Fibroblast of villous mesenchyme (primary cell): ENCODE measurements at regions not wholly inside any gene's neighbourhood (a gene's known extent, or its start where the extent isn't known, plus 50 kb on each side); places are given as distances from the start of the nearest gene placed in this dataset.

Experiments used
- DNase-seq: peaks from one replicate; pipeline ENCODE4 v3.0.0-alpha.2; 2010; ENCODE audit warnings: low read depth
- H3K4me3 ChIP-seq: 2 replicates; pipeline ENCODE4 v1.5.1; 2011; ENCODE audit warnings: low read depth, mild to moderate bottlenecking, low read length
- CTCF ChIP-seq: IDR thresholded peaks from 2 replicates; pipeline ENCODE4 v1.5.1; 2012; ENCODE audit warnings: low read depth, mild to moderate bottlenecking, low read length; ENCODE audit not compliant: insufficient read depth

- DNase-seq = no peak
- no peak for TF ChIP-seq CTCF
- no peak overlapping the region for H3K4me3 ChIP-seq
Observed at GRCh38 chr17:55873017-55873758, 122.3 kb downstream of the PCTP start.

GRCh38 chr17:55883149-55883548 is 132.3 kb downstream of the PCTP start:
- no peak overlapping the region for H3K4me3 ChIP-seq
- DNase-seq = no peak
- no peak for TF ChIP-seq CTCF

- DNase-seq = no peak
- H3K4me3 ChIP-seq = no peak overlapping the region
- no peak for TF ChIP-seq CTCF
Observed at GRCh38 chr17:55887531-55887930, 136.7 kb downstream of the PCTP start.

- no peak overlapping the region for H3K4me3 ChIP-seq
- no peak for TF ChIP-seq CTCF
- no peak for DNase-seq
Observed at GRCh38 chr17:55889271-55889670, 138.4 kb downstream of the PCTP start.

- TF ChIP-seq CTCF = no peak
- H3K4me3 ChIP-seq = no peak overlapping the region
- DNase-seq = no peak
Observed at GRCh38 chr17:55895112-55895759, 144.4 kb downstream of the PCTP start.

GRCh38 chr17:55897301-55897700 is 146.4 kb downstream of the PCTP start:
- TF ChIP-seq CTCF = no peak
- H3K4me3 ChIP-seq = no peak overlapping the region
- no peak for DNase-seq
